T47D (cell line): ENCODE measurements at regions not wholly inside any gene's neighbourhood (a gene's known extent, or its start where the extent isn't known, plus 50 kb on each side); places are given as distances from the start of the nearest gene placed in this dataset.
A peak's percentile ranks its signal among the peaks of the same experiment; 100 is the strongest.

Experiments
- DNase-seq, 2 experiments: peaks; one replicate each; pipeline versions ENCODE4 v3.0.0 to v3.0.0-alpha.2; 2011 to 2012; ENCODE audit warnings: low read depth in 1 of 2, low spot score in 1 of 2
- JUND ChIP-seq: IDR thresholded peaks from 2 replicates; pipeline ENCODE4 v1.6.1; 2012; ENCODE audit warnings: low read depth
- in situ Hi-C: cut with HindIII; loops from 2 replicates; pipeline ENCODE4 v1.10.0; 2016; ENCODE audit warnings: low sequenced_read_pairs, low pct_unique_long_range_greater_than_20kb

DNA sequence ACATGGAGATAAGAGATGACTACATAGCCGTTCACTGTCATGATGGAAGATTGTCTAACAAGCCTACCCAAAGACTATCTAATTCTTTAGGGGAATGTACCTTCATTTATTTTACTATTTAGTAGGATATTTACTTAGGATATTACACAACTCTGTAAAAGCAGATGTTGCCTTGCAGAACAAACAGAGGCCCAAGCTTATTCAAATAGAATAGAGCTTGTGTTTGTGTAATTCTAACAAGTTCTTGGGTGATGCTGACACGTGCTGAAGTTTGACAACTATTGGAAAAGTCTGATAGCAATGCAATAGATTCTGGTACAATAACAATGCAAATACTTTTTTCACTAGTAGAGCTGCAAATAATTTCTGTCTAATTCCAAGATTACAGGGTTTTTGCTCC, 447.6 kb downstream of the TOX3 start:
- TF ChIP-seq JUND, result no peak
- in situ Hi-C loops, result no loop called here
- DNase-seq, result no peak

DNA sequence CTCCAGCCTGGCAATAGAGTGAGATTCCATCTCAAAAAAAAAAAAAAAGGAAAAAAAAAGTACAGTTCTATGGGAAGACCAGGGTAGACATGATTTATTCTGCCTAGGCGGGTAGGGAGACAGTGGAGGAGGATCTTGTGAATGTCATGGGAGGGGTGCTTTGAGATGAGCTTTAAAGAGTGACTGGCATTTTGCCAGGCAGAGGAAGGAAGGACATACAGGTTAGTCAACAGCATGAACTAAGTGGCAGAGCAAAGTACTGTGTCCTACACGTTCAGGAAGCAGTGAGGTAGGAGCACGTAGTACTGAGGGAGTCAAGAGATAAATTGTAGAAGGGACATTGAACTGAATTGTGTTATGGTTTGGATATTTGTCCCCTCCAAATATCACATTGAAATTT, 451.5 kb downstream of the TOX3 start:
- in situ Hi-C loops, result no loop called here

DNA sequence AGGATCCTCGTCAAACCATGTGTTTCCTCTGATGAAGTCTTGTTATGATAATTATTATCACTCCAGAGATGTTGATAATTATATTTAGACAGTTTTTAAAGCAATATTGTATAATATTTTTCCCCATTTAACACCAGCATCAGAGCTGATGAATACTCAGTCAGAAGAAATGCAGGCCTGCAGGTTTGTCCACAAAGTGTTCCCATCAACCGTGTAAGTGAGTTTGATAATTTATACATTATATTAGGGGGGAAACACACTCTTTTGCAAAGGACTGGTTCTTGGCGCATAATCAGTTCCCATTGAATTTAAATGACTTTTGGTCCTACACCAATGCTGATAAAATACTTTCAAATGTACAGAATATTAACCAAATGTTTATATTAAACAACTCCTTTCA, 454.8 kb downstream of the TOX3 start:
- TF ChIP-seq JUND, result no peak
- no peak for DNase-seq
- in situ Hi-C loops, result no loop called here

More for the DNA sequence above, 451.5 kb downstream of the TOX3 start:
- no peak for TF ChIP-seq JUND
- DNase-seq, result peak in 1 of 2 experiments; percentile 4

DNA sequence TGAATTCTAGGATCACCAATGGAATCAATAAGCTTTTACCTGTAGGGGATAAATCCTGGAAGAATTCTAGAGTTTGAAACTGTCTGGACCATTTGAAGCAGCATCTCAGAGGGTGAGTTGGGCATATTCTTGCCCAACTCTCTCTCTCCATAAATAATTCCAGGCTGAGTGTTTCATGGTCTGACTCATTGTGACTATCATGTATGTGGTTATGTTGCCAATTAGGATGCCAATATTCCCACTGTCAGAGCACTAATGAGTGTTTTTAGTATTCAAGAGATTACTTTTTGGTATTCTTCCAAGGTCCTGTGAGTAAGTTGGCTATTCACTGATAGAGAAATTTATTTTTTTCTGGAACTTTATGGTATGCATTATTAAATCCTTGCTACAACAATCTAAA, 456.9 kb downstream of the TOX3 start:
- DNase-seq, result no peak
- in situ Hi-C loops, result no loop called here
- no peak for TF ChIP-seq JUND

DNA sequence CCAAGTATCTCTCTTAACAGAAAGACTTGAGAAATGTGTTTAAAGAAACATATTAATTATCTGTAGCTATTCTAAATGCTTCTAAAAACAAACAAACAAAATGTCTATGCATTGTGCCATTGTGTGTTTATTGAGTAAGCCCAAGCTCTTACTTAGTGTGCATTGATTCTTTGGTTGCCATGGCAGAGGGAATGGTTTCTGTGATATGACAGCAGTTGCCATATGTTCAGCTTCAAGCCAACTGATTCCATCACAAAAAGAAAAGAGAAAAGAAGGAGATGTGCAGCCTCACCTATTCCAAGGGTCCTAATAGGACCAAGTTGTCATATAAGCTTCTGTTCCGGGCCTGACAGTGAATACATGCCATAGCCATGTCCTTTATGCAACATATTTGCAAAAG, 457.5 kb downstream of the TOX3 start:
- TF ChIP-seq JUND, result no peak
- in situ Hi-C loops, result no loop called here
- no peak for DNase-seq

DNA sequence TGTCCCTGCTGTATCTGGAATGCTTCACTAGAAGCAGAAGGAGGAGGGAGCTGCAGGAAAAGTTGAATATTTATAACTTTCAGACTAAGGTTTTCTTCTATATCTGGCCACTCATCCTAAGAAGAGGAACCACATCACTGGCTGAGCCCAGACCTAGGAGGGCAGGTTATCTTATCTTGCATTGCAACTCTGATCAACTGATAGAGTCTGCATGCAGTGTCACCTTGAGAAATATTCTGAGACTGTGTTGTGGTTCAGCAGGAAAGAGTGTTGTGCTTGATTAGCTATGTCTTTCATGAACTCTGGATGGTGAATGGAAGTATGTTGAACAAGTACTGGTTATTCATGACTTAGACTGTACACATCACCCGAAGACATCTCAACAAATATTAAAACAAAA, 460.0 kb downstream of the TOX3 start:
- DNase-seq, result no peak
- in situ Hi-C loops, result no loop called here
- no peak for TF ChIP-seq JUND

DNA sequence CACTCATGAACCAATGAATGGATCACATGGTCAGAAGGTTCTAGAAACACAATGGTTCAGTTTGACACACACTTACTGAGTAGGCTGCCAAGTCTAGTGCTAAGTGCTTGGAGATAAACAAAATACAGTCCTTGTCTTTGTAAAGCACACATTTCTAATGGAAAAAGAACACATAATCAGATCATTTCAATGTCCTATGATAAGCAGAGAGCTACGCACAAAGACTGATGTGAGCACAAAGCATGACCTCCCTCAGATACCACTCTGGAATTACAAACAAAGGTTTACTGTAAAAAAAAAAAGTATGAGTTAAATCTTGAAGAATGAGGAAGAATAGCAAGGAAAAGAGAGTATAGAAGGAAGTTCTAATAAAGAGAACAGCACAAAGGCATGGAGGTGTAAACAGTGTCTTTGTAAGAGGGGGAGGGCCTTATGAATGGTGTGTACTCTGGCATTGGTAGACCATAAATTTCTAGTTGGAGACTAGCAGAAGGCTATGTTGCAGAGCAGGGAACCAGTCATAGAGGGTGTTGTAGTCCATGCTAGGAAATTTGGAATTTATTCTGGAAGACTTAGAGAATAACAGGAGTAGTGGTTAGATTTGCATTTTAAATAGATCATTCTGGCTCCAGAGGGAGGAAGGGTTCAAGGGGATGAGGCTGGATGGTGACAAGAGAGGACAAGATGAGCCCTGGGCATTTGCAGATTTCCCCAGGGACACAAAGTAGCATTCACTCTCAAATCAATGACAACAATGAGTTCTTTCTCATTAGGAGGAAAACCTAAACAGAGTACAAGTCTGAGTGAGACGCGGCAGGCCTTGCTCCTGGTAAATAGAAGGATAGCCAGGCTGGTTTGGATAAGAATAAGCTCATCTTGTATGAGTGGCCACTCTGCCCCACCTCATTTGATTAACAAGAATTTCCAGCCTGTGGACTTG, 468.0 kb downstream of the TOX3 start:
- TF ChIP-seq JUND, result no peak
- in situ Hi-C loops, result no loop called here
- no peak for DNase-seq

DNA sequence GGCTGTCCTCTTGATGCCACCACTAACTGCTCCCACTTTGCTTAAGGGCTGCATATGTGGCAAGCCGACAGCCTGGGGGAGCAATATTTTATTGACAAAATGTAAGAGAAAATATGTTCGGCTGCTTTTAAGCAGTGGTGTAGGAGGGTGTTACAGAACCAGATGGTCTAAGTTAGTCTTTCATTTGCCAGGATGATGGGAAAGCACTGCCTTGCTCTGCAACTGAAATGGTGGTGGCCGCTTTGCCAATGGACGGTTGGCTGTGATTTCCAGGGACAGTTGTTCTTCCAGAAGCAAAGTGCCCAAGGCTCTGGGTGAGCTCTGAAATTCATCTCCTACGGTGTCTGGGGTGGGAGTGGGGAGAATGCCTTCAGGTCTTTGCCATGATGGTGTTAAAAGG, 469.3 kb downstream of the TOX3 start:
- in situ Hi-C loops, result no loop called here
- no peak for DNase-seq
- no peak for TF ChIP-seq JUND

DNA sequence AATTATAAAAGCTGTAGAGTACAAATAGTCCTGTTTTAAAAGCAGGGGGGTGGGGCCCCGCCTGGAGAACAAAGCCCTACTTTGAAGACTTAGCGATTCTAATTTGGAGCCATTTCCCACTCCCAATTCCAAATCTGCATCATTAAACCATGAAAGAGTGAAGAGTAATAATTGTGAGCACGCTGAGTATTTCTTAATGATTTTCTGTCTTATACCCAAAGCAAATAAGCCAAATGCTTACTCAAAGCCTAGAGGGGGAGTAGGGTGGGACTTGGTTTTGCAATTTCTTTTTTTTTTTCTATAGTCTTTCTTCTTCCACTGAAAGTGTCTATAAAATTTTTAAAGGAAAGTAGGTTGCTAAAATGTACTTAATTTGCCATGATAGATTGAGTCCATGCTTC, 470.1 kb downstream of the TOX3 start:
- in situ Hi-C loops, result no loop called here
- no peak for TF ChIP-seq JUND
- DNase-seq, result no peak

DNA sequence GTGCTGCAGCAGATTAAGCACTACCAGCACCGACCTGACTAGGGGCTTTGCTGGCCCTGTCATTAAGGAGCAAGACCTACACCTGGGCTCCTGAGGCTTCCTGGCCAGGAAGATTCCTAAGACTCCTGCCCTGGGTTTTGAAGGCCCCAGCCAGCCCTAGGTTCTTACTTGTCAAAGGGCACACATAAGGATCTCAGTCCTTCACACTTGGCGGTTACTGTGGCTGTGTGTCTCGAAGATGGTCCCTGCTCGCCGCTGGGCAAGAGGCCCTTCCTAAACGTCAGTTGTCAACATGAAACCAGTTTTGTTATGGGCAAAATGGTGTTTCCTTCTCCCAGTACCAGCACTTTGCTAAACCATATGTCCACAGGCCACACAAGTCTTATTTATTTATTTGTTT, 470.6 kb downstream of the TOX3 start:
- DNase-seq, result no peak
- in situ Hi-C loops, result no loop called here
- TF ChIP-seq JUND, result no peak

DNA sequence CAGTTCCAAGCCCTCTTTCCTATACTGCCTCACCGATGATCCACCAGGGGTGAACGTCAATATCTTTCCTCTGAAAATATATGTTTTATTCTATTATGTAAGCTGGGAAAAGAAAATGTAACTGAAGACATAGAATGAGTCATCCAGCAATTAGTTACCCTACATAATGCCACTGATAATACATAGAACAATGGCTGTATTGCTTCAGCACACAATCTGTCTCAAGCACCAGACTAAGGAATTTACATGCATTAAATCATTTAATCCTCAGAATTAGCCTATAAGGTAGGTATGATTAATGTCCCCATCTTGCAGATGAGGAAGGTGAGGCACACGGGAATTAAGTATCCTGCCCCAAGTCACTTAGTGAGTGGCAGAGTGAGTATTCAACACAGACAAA, 472.8 kb downstream of the TOX3 start:
- in situ Hi-C loops, result no loop called here
- no peak for TF ChIP-seq JUND
- no peak for DNase-seq

DNA sequence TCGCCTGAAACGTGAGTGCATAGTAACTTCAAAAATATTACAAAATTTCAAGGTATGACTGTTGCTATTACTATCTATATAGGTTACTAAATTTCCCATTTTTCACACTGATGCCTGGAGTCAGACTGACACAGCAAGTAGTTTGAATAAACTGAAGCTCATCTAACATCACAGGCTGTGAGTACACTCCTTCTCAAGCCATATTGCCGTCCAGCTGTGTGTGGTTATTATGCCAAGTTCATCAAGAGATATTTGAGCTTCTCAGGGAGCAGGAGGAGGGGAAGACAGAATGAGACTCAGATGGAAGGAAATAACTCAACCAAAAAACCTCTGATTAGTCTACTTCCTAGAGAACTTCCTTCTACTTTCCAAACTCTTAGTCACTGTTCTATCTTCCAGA, 473.9 kb downstream of the TOX3 start:
- in situ Hi-C loops, result no loop called here
- DNase-seq, result no peak
- no peak for TF ChIP-seq JUND

DNA sequence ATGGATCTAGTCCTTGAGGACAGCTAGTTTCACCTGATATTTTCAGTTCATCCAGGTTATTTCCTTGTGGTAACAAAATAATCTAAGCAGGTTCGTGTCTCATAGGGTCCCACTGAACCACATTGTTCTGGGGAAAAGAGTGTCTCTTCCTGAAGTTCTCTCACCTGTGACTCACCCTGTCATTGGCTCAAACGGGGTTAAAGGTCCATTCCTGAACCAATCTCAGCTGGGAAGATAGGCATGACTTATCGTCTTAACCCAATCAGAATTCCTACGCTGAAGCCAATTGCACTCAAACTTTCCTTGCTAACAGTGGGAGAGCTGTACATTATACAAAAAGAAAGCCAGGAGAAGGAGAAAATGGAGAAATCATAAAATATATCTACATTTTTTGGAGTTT, 475.8 kb downstream of the TOX3 start:
- no peak for DNase-seq
- in situ Hi-C loops, result no loop called here
- TF ChIP-seq JUND, result no peak
